ENCODE measurements at regions not wholly inside any gene's neighbourhood (a gene's known extent, or its start where the extent isn't known, plus 50 kb on each side); places are given as distances from the start of the nearest gene placed in this dataset.

GRCh38 chr22:47294222-47294532 is 531.7 kb downstream of the TBC1D22A start:
- no peak for TF ChIP-seq EZH2 (IDR thresholded peaks at IDR 0.05)
- no peak for TF ChIP-seq POLR2AphosphoS5 (IDR thresholded peaks at IDR 0.05; ENCODE audit: borderline replicate concordance, low read depth, low read length)
- no peak for TF ChIP-seq FOXP2 (optimal IDR thresholded peaks at IDR 0.05; ENCODE audit: control extremely low read depth, extremely low read length, insufficient read depth)
